ENCODE measurements at regions not wholly inside any gene's neighbourhood (a gene's known extent, or its start where the extent isn't known, plus 50 kb on each side); places are given as distances from the start of the nearest gene placed in this dataset.
"Not testable (repeated sequence)": the region's sequence is repeated elsewhere in the genome, so short reads cannot be mapped to it uniquely, and the experiment has no call there.

- no peaks in the 10 kb centered on the region for H3K27me3 ChIP-seq (ENCODE audit: control insufficient read depth, insufficient read depth, low read length)
- no peaks in the 10 kb centered on the region for H3K36me3 ChIP-seq (ENCODE audit: control insufficient read depth, insufficient read depth, low read length)
- no peak overlapping the region for H3K4me3 ChIP-seq (ENCODE audit: low read depth, low read length)
- H3K27ac ChIP-seq (ENCODE audit: low read depth, low read length), result no peak overlapping the region
- no peak overlapping the region for H3K9ac ChIP-seq (ENCODE audit: low read depth, low read length)
- no peaks in the 10 kb centered on the region for H3K4me1 ChIP-seq (ENCODE audit: control insufficient read depth, insufficient read depth, low read length)
- no peaks in the 10 kb centered on the region for H3K9me3 ChIP-seq (ENCODE audit: control insufficient read depth, insufficient read depth, low read length)
These were observed 260.7 kb upstream of the CTNNB1 start for GRCh38 chr3:40938591-40938990.

- Histone ChIP-seq H3K9me3 (ENCODE audit: control insufficient read depth, insufficient read depth, low read length) (no peaks in the 10 kb centered on the region), H3K27ac (ENCODE audit: low read depth, low read length) (no peak overlapping the region), H3K36me3 (ENCODE audit: control insufficient read depth, insufficient read depth, low read length) (no peaks in the 10 kb centered on the region), H3K9ac (ENCODE audit: low read depth, low read length) (no peak overlapping the region), H3K27me3 (ENCODE audit: control insufficient read depth, insufficient read depth, low read length) (no peaks in the 10 kb centered on the region), H3K4me3 (ENCODE audit: low read depth, low read length) (no peak overlapping the region), H3K4me1 (ENCODE audit: control insufficient read depth, insufficient read depth, low read length) (no peaks in the 10 kb centered on the region)
These were observed 260.1 kb upstream of the CTNNB1 start for GRCh38 chr3:40939030-40939740.

GRCh38 chr3:40939741-40940130 is 259.6 kb upstream of the CTNNB1 start:
- Histone ChIP-seq H3K27me3 (ENCODE audit: control insufficient read depth, insufficient read depth, low read length) (no peaks in the 10 kb centered on the region), H3K9me3 (ENCODE audit: control insufficient read depth, insufficient read depth, low read length) (no peaks in the 10 kb centered on the region), H3K4me3 (ENCODE audit: low read depth, low read length) (no peak overlapping the region), H3K36me3 (ENCODE audit: control insufficient read depth, insufficient read depth, low read length) (no peaks in the 10 kb centered on the region), H3K4me1 (ENCODE audit: control insufficient read depth, insufficient read depth, low read length) (no peaks in the 10 kb centered on the region), H3K27ac (ENCODE audit: low read depth, low read length) (no peak overlapping the region), H3K9ac (ENCODE audit: low read depth, low read length) (no peak overlapping the region)

GRCh38 chr3:40940651-40941050 is 258.7 kb upstream of the CTNNB1 start:
- Histone ChIP-seq H3K4me3 (ENCODE audit: low read depth, low read length) (no peak overlapping the region), H3K36me3 (ENCODE audit: control insufficient read depth, insufficient read depth, low read length) (no peaks in the 10 kb centered on the region), H3K9me3 (ENCODE audit: control insufficient read depth, insufficient read depth, low read length) (no peaks in the 10 kb centered on the region), H3K27ac (ENCODE audit: low read depth, low read length) (no peak overlapping the region), H3K4me1 (ENCODE audit: control insufficient read depth, insufficient read depth, low read length) (no peaks in the 10 kb centered on the region), H3K27me3 (ENCODE audit: control insufficient read depth, insufficient read depth, low read length) (no peaks in the 10 kb centered on the region), H3K9ac (ENCODE audit: low read depth, low read length) (no peak overlapping the region)

GRCh38 chr3:40947022-40947421 is 252.3 kb upstream of the CTNNB1 start:
- H3K9me3 ChIP-seq (ENCODE audit: control insufficient read depth, insufficient read depth, low read length); H3K9ac ChIP-seq (ENCODE audit: low read depth, low read length); H3K36me3 ChIP-seq (ENCODE audit: control insufficient read depth, insufficient read depth, low read length); H3K27me3 ChIP-seq (ENCODE audit: control insufficient read depth, insufficient read depth, low read length); H3K4me1 ChIP-seq (ENCODE audit: control insufficient read depth, insufficient read depth, low read length); H3K27ac ChIP-seq (ENCODE audit: low read depth, low read length); H3K4me3 ChIP-seq (ENCODE audit: low read depth, low read length): not testable (repeated sequence)

- H3K9me3 ChIP-seq (ENCODE audit: control insufficient read depth, insufficient read depth, low read length); H3K4me3 ChIP-seq (ENCODE audit: low read depth, low read length); H3K27ac ChIP-seq (ENCODE audit: low read depth, low read length); H3K36me3 ChIP-seq (ENCODE audit: control insufficient read depth, insufficient read depth, low read length); H3K9ac ChIP-seq (ENCODE audit: low read depth, low read length); H3K4me1 ChIP-seq (ENCODE audit: control insufficient read depth, insufficient read depth, low read length); H3K27me3 ChIP-seq (ENCODE audit: control insufficient read depth, insufficient read depth, low read length): not testable (repeated sequence)
These were observed 250.0 kb upstream of the CTNNB1 start for GRCh38 chr3:40949347-40949746.

- H3K36me3 ChIP-seq (ENCODE audit: control insufficient read depth, insufficient read depth, low read length), result no peaks in the 10 kb centered on the region
These were observed 247.7 kb upstream of the CTNNB1 start for GRCh38 chr3:40951636-40952035.

GRCh38 chr3:40961104-40961857 is 238.0 kb upstream of the CTNNB1 start:
- no peak overlapping the region for H3K27ac ChIP-seq (ENCODE audit: low read depth, low read length)
- no peak overlapping the region for H3K9ac ChIP-seq (ENCODE audit: low read depth, low read length)
- H3K9me3 ChIP-seq (ENCODE audit: control insufficient read depth, insufficient read depth, low read length), result no peaks in the 10 kb centered on the region
- H3K36me3 ChIP-seq (ENCODE audit: control insufficient read depth, insufficient read depth, low read length), result no peaks in the 10 kb centered on the region
- H3K4me3 ChIP-seq (ENCODE audit: low read depth, low read length), result no peak overlapping the region
- peaks cover 6% of the 10 kb centered on the region; the same call in 1 of the 2 replicates for H3K4me1 ChIP-seq (ENCODE audit: control insufficient read depth, insufficient read depth, low read length)
- no peaks in the 10 kb centered on the region for H3K27me3 ChIP-seq (ENCODE audit: control insufficient read depth, insufficient read depth, low read length)

More at GRCh38 chr3:40951636-40952035, 247.7 kb upstream of the CTNNB1 start:
- Histone ChIP-seq H3K9ac (ENCODE audit: low read depth, low read length) (no peak overlapping the region), H3K27me3 (ENCODE audit: control insufficient read depth, insufficient read depth, low read length) (no peaks in the 10 kb centered on the region), H3K4me3 (ENCODE audit: low read depth, low read length) (no peak overlapping the region), H3K9me3 (ENCODE audit: control insufficient read depth, insufficient read depth, low read length) (no peaks in the 10 kb centered on the region; the same call in 1 of the 2 replicates), H3K27ac (ENCODE audit: low read depth, low read length) (no peak overlapping the region), H3K4me1 (ENCODE audit: control insufficient read depth, insufficient read depth, low read length) (no peaks in the 10 kb centered on the region)

GRCh38 chr3:40962721-40963120 is 236.6 kb upstream of the CTNNB1 start:
- Histone ChIP-seq H3K9ac (ENCODE audit: low read depth, low read length) (no peak overlapping the region), H3K27ac (ENCODE audit: low read depth, low read length) (no peak overlapping the region), H3K4me1 (ENCODE audit: control insufficient read depth, insufficient read depth, low read length) (peaks cover 6% of the 10 kb centered on the region; the same call in 1 of the 2 replicates), H3K9me3 (ENCODE audit: control insufficient read depth, insufficient read depth, low read length) (no peaks in the 10 kb centered on the region), H3K4me3 (ENCODE audit: low read depth, low read length) (no peak overlapping the region), H3K27me3 (ENCODE audit: control insufficient read depth, insufficient read depth, low read length) (no peaks in the 10 kb centered on the region), H3K36me3 (ENCODE audit: control insufficient read depth, insufficient read depth, low read length) (no peaks in the 10 kb centered on the region)

GRCh38 chr3:40968666-40969065 is 230.6 kb upstream of the CTNNB1 start:
- no peaks in the 10 kb centered on the region for H3K9me3 ChIP-seq (ENCODE audit: control insufficient read depth, insufficient read depth, low read length)
- H3K4me1 ChIP-seq (ENCODE audit: control insufficient read depth, insufficient read depth, low read length), result no peaks in the 10 kb centered on the region
- no peak overlapping the region for H3K4me3 ChIP-seq (ENCODE audit: low read depth, low read length)
- H3K36me3 ChIP-seq (ENCODE audit: control insufficient read depth, insufficient read depth, low read length), result no peaks in the 10 kb centered on the region
- H3K27me3 ChIP-seq (ENCODE audit: control insufficient read depth, insufficient read depth, low read length), result no peaks in the 10 kb centered on the region
- H3K9ac ChIP-seq (ENCODE audit: low read depth, low read length), result no peak overlapping the region
- no peak overlapping the region for H3K27ac ChIP-seq (ENCODE audit: low read depth, low read length)

GRCh38 chr3:40969341-40969740 is 230.0 kb upstream of the CTNNB1 start:
- Histone ChIP-seq H3K4me1 (ENCODE audit: control insufficient read depth, insufficient read depth, low read length) (no peaks in the 10 kb centered on the region), H3K27ac (ENCODE audit: low read depth, low read length) (no peak overlapping the region), H3K9ac (ENCODE audit: low read depth, low read length) (no peak overlapping the region), H3K9me3 (ENCODE audit: control insufficient read depth, insufficient read depth, low read length) (no peaks in the 10 kb centered on the region), H3K36me3 (ENCODE audit: control insufficient read depth, insufficient read depth, low read length) (no peaks in the 10 kb centered on the region), H3K4me3 (ENCODE audit: low read depth, low read length) (no peak overlapping the region), H3K27me3 (ENCODE audit: control insufficient read depth, insufficient read depth, low read length) (no peaks in the 10 kb centered on the region)
